Naive thymus-derived CD4-positive, alpha-beta T cell (primary cell): ENCODE measurements at regions not wholly inside any gene's neighbourhood (a gene's known extent, or its start where the extent isn't known, plus 50 kb on each side); places are given as distances from the start of the nearest gene placed in this dataset.

Experiments
- ATAC-seq: fragments of 150-1000 bp; cut with Tn5 transposase; 2 replicates; pipeline ENCODE4 v1.10.0; 2021; ENCODE audit warnings: mild to moderate bottlenecking, moderate library complexity
- CTCF ChIA-PET: fragments of 350-600 bp; sonication (Branson Sonifier 250); formaldehyde crosslinking; loops from one replicate; lab custom pipeline; 2021; ENCODE audit warnings: antibody characterized with exemption; lab: Charles Lee
- POLR2A ChIA-PET: fragments of 350-600 bp; sonication (Branson Sonifier 250); formaldehyde crosslinking; loops from one replicate; lab custom pipeline; 2021; ENCODE audit warnings: antibody characterized with exemption, inconsistent platforms; lab: Charles Lee
- DNase-seq, 9 donors: peaks; one replicate each; pipeline versions ENCODE4 v3.0.0 to v3.0.0-alpha.2; 2020 to 2022; ENCODE audit warnings: mixed read lengths in 1 of 9
- H3K27ac ChIP-seq: one replicate; pipeline ENCODE4 v1.7.0; 2013; ENCODE audit warnings: mild to moderate bottlenecking, low read depth, low read length, moderate library complexity
- H3K27me3 ChIP-seq, 2 donors: one replicate each; pipeline ENCODE4 v1.7.0; 2013; ENCODE audit warnings: low read length in 2 of 2, mild to moderate bottlenecking in 2 of 2, moderate library complexity in 2 of 2; ENCODE audit not compliant: control insufficient read depth in 2 of 2, insufficient read depth in 2 of 2
- H3K36me3 ChIP-seq, 3 experiments: 1 replicate in 2 of 3; 2 replicates in 1 of 3; pipeline ENCODE4 v1.7.0; 2013; ENCODE audit warnings: low read length in 3 of 3, mild to moderate bottlenecking in 3 of 3, moderate library complexity in 1 of 3; ENCODE audit not compliant: insufficient read depth in 3 of 3, control insufficient read depth in 2 of 3
- H3K4me1 ChIP-seq, 2 donors: one replicate each; pipeline ENCODE4 v1.7.0; 2013; ENCODE audit warnings: low read length in 2 of 2, mild to moderate bottlenecking in 2 of 2, moderate library complexity in 1 of 2; ENCODE audit not compliant: control insufficient read depth in 2 of 2, insufficient read depth in 2 of 2
- H3K4me3 ChIP-seq: 2 replicates; pipeline ENCODE4 v1.7.0; 2013; ENCODE audit warnings: mild to moderate bottlenecking, low read length
- H3K9me3 ChIP-seq, 3 experiments: 1 replicate in 2 of 3; 2 replicates in 1 of 3; pipeline ENCODE4 v1.7.0; 2013; ENCODE audit warnings: low read length in 3 of 3; ENCODE audit not compliant: control insufficient read depth in 2 of 3
- H3K27ac Mint-ChIP-seq, 9 donors: one replicate each; pipeline ENCODE4 v1.8.0; 2020 to 2022; ENCODE audit warnings: mixed read lengths in 9 of 9, mild to moderate bottlenecking in 8 of 9, moderate library complexity in 5 of 9, inconsistent platforms in 2 of 9
- H3K27me3 Mint-ChIP-seq, 5 donors: one replicate each; pipeline ENCODE4 v1.8.0; 2021 to 2022; ENCODE audit warnings: mixed read lengths in 5 of 5, mild to moderate bottlenecking in 1 of 5
- H3K36me3 Mint-ChIP-seq, 5 donors: one replicate each; pipeline ENCODE4 v1.8.0; 2020 to 2022; ENCODE audit warnings: mixed read lengths in 5 of 5, mild to moderate bottlenecking in 3 of 5, inconsistent platforms in 1 of 5
- H3K4me1 Mint-ChIP-seq, 7 donors: one replicate each; pipeline ENCODE4 v1.8.0; 2020 to 2022; ENCODE audit warnings: mixed read lengths in 7 of 7, mild to moderate bottlenecking in 3 of 7, inconsistent platforms in 1 of 7
- H3K4me3 Mint-ChIP-seq, 10 donors: one replicate each; pipeline ENCODE4 v1.8.0; 2020 to 2022; ENCODE audit warnings: mild to moderate bottlenecking in 10 of 10, mixed read lengths in 10 of 10, moderate library complexity in 6 of 10, inconsistent platforms in 2 of 10
- H3K9me3 Mint-ChIP-seq, 11 donors: one replicate each; pipeline ENCODE4 v1.8.0; 2020 to 2022; ENCODE audit warnings: mixed read lengths in 11 of 11, mild to moderate bottlenecking in 4 of 11, inconsistent platforms in 1 of 11, moderate library complexity in 1 of 11
- intact Hi-C, 2 donors: fragments of 100-400 bp; cut with micrococcal nuclease; formaldehyde crosslinking; loops; one replicate each; pipeline ENCODE4 v1.15.1; 2023

DNA sequence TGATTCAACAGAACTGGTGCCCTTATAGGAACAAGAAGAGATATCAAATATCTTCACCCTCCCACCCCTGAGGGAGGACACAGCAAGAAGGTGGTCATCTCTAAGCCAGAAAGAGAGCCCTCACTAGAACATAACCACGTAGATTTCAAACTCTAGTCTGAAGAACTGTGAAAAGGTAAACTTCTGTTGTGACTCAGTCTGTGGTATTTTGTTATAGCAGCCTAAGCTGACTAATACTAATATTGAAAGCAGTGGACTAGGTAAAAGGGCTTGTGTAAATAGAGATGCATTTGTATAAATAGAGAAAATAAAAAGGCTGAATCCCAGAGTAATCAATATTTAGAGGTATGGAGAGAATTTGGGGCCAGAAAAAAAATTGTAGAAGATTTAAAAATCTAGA, 157.6 kb upstream of the CCNH start:
- CTCF ChIA-PET: no interaction called here
- Mint-ChIP-seq H3K4me3 (no peak overlapping the region), H3K4me1 (no peaks in the 10 kb centered on the region), H3K36me3 (no peaks in the 10 kb centered on the region), H3K27me3 (peaks cover 0 to 17% (median 5%) of the 10 kb centered on the region in 5 donors), H3K27ac (no peak overlapping the region), H3K9me3 (peaks cover 0 to 5% (median 0%) of the 10 kb centered on the region in 11 donors)
- intact Hi-C loops: no loop called here
- Histone ChIP-seq H3K27ac (no peak overlapping the region), H3K27me3 (no peaks in the 10 kb centered on the region), H3K9me3 (no peaks in the 10 kb centered on the region), H3K4me3 (no peak overlapping the region), H3K36me3 (no peaks in the 10 kb centered on the region), H3K4me1 (no peaks in the 10 kb centered on the region)
- no peak for DNase-seq
- no peak for ATAC-seq
- POLR2A ChIA-PET: no interaction called here

DNA sequence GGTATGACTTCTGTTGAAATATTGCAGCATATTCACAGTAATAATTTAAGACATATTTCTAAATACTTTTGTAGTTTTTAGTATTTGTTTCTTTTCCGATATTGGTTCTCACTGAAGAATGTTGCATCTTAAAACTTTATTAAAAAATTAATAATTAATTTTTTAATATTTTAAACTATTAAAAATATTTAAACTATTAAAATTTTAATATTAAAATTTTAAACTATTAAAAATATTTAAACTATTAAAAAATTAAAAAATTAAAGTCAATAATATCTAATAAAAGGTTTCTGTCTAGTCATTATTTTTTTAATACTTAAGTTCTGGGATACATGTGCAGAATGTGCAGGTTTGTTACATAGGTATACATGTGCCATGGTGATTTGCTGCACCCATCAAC, 149.3 kb upstream of the CCNH start:
- no peaks in the 10 kb centered on the region for H3K4me1 ChIP-seq
- ATAC-seq: no peak
- H3K9me3 ChIP-seq: no peaks in the 10 kb centered on the region
- H3K4me3 ChIP-seq: no peak overlapping the region
- ChIA-PET POLR2A (no interaction called here), CTCF (no interaction called here)
- H3K27ac ChIP-seq: no peak overlapping the region
- DNase-seq: no peak
- H3K4me1 Mint-ChIP-seq: no peaks in the 10 kb centered on the region
- intact Hi-C loops: no loop called here
- peaks cover 0 to 10% (median 5%) of the 10 kb centered on the region in 11 donors for H3K9me3 Mint-ChIP-seq
- no peaks in the 10 kb centered on the region for H3K36me3 ChIP-seq
- no peaks in the 10 kb centered on the region for H3K36me3 Mint-ChIP-seq
- no peak overlapping the region for H3K4me3 Mint-ChIP-seq
- no peaks in the 10 kb centered on the region for H3K27me3 ChIP-seq
- no peak overlapping the region for H3K27ac Mint-ChIP-seq
- H3K27me3 Mint-ChIP-seq: peaks cover 0 to 14% (median 5%) of the 10 kb centered on the region in 5 donors

DNA sequence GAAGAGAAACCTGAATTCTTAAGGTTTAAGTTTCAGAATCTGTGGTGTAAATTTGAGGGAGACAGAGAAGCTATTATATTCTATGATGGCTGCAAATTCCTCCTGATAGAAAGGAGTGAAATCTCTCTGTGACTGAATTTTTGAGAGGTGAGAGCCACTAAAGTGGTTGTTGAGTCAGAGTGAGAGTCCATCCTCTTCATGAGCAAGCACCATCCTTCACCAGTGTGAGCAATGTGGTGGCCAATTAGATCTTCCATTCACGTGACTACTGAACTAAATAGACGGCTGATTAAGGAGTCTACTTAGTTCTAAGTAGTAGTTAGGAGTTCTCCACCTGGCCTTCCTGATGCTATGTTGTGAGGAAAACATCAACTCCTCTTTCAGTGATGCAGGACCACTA, 147.8 kb upstream of the CCNH start:
- no peak overlapping the region for H3K4me3 Mint-ChIP-seq
- ATAC-seq (no peak), DNase-seq (no peak)
- H3K36me3 Mint-ChIP-seq: no peaks in the 10 kb centered on the region
- Histone ChIP-seq H3K4me1 (no peaks in the 10 kb centered on the region), H3K9me3 (no peaks in the 10 kb centered on the region), H3K27ac (no peak overlapping the region), H3K27me3 (no peaks in the 10 kb centered on the region), H3K36me3 (no peaks in the 10 kb centered on the region), H3K4me3 (no peak overlapping the region)
- peaks cover 0 to 4% (median 3%) of the 10 kb centered on the region in 5 donors for H3K27me3 Mint-ChIP-seq
- peaks cover 0 to 8% (median 5%) of the 10 kb centered on the region in 11 donors for H3K9me3 Mint-ChIP-seq
- H3K27ac Mint-ChIP-seq: no peak overlapping the region
- intact Hi-C loops: no loop called here
- ChIA-PET POLR2A (no interaction called here), CTCF (no interaction called here)
- H3K4me1 Mint-ChIP-seq: no peaks in the 10 kb centered on the region

DNA sequence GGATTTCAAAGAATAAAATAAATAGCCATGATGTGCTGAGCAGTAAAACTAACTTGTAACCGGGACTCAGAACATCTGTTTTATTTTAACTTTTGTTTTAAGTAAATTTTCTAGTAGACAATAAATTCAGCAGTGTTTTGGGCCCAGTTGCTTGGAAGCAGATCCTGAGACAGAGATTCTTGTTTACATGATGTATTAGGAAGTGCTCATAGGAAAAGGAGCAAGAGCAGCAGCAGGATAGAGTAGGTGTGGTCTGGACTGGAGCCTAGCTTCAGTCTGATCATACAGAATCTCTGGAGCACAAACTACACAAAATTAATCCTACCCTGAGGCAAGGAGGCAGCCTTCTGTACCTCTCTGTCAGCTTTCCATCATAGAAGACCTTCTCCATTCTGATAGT, 139.2 kb upstream of the CCNH start:
- H3K4me1 ChIP-seq: no peaks in the 10 kb centered on the region
- peaks cover 0 to 3% of the 10 kb centered on the region in 2 donors for H3K27me3 ChIP-seq
- no peak overlapping the region for H3K4me3 ChIP-seq
- ATAC-seq (no peak), DNase-seq (no peak)
- ChIA-PET POLR2A (no interaction called here), CTCF (no interaction called here)
- Mint-ChIP-seq H3K27me3 (peaks cover 0 to 12% (median 6%) of the 10 kb centered on the region in 5 donors), H3K4me1 (no peaks in the 10 kb centered on the region), H3K9me3 (peaks cover 0 to 20% (median 6%) of the 10 kb centered on the region in 11 donors), H3K36me3 (peaks cover 0 to 7% (median 0%) of the 10 kb centered on the region in 5 donors), H3K27ac (no peak overlapping the region), H3K4me3 (no peak overlapping the region)
- no peak overlapping the region for H3K27ac ChIP-seq
- H3K36me3 ChIP-seq: no peaks in the 10 kb centered on the region
- intact Hi-C loops: no loop called here
- H3K9me3 ChIP-seq: no peaks in the 10 kb centered on the region

DNA sequence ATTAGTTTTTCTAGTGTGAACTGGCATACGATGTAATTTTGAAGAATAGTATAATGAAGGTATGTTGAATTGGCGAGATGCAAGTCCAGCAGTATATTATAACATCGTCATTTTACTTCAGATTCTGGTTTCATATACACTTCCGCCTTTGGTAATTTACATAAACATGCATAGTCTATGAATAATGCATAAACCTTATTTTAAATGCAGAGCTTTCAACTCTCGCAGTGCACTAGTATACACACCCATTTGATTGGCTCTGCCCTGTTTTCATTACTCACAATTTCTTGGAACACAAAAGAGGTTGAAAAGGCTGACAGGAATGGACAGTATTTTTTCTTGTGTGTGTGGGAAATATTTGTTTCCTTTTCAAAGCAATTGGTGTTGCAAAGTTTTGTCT, 128.9 kb upstream of the CCNH start:
- H3K4me1 Mint-ChIP-seq: no peaks in the 10 kb centered on the region
- DNase-seq: no peak
- Histone ChIP-seq H3K27me3 (no peaks in the 10 kb centered on the region), H3K27ac (no peak overlapping the region), H3K9me3 (no peaks in the 10 kb centered on the region), H3K36me3 (no peaks in the 10 kb centered on the region), H3K4me3 (no peak overlapping the region), H3K4me1 (no peaks in the 10 kb centered on the region)
- H3K27me3 Mint-ChIP-seq: peaks cover 0 to 24% (median 8%) of the 10 kb centered on the region in 5 donors
- ChIA-PET CTCF (no interaction called here), POLR2A (no interaction called here)
- intact Hi-C loops: no loop called here
- H3K27ac Mint-ChIP-seq: no peak overlapping the region
- H3K9me3 Mint-ChIP-seq: peaks cover 0 to 3% (median 0%) of the 10 kb centered on the region in 11 donors
- ATAC-seq: no peak
- H3K36me3 Mint-ChIP-seq: no peaks in the 10 kb centered on the region
- no peak overlapping the region for H3K4me3 Mint-ChIP-seq

DNA sequence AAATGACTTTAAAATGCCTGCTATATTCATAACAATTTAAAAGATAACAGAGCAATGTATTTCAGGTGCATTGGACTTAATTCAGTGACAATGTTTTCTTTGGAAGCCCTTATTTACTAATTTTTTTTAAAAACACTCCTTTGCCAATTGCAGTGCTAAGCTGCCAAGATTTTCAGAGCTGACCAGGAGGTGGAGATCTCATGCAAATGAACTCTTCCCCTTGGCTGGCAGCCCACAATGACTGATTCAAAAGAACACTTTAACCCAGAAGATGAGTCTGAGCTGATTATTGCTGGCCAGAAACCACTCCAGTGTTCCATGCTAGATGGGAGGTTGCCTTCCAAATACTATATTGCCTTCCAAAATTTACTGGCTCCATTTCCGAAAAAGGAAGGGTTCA, 128.3 kb upstream of the CCNH start:
- H3K27ac Mint-ChIP-seq: no peak overlapping the region
- H3K36me3 Mint-ChIP-seq: no peaks in the 10 kb centered on the region
- H3K9me3 Mint-ChIP-seq: peaks cover 0 to 3% (median 0%) of the 10 kb centered on the region in 11 donors
- POLR2A ChIA-PET: no interaction called here
- CTCF ChIA-PET: no interaction called here
- no peak overlapping the region for H3K4me3 Mint-ChIP-seq
- H3K27me3 Mint-ChIP-seq: peaks cover 0 to 30% (median 8%) of the 10 kb centered on the region in 5 donors
- DNase-seq (no peak), ATAC-seq (no peak)
- intact Hi-C loops: no loop called here
- no peaks in the 10 kb centered on the region for H3K9me3 ChIP-seq
- no peaks in the 10 kb centered on the region for H3K27me3 ChIP-seq
- no peaks in the 10 kb centered on the region for H3K4me1 Mint-ChIP-seq
- no peak overlapping the region for H3K4me3 ChIP-seq
- H3K4me1 ChIP-seq: no peaks in the 10 kb centered on the region
- H3K36me3 ChIP-seq: no peaks in the 10 kb centered on the region
- no peak overlapping the region for H3K27ac ChIP-seq

DNA sequence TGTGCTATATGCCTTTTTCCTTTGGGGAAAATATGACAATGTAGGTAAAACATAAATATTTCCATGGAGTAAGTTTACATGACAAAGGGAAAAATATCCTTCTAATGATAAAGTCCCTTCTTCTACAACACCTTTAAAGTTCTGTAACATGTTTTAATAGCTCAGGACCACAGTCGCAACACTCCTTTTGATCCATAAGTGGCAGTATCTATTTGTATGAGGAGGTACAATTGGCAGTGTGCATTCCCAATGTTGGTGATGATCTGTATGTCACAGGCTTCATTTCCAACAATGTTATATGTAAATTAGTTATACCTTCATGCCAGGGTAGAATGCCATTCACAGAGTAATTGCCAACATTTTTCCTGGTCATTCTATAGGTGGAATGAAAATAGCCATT, 127.1 kb upstream of the CCNH start:
- ATAC-seq (no peak), DNase-seq (no peak)
- H3K4me1 ChIP-seq: no peaks in the 10 kb centered on the region
- Mint-ChIP-seq H3K36me3 (no peaks in the 10 kb centered on the region), H3K4me3 (no peak overlapping the region), H3K27ac (no peak overlapping the region), H3K9me3 (peaks cover 0 to 2% (median 0%) of the 10 kb centered on the region in 11 donors), H3K4me1 (no peaks in the 10 kb centered on the region), H3K27me3 (peaks cover 0 to 23% (median 12%) of the 10 kb centered on the region in 5 donors)
- POLR2A ChIA-PET: no interaction called here
- CTCF ChIA-PET: no interaction called here
- H3K27me3 ChIP-seq: no peaks in the 10 kb centered on the region
- no peak overlapping the region for H3K4me3 ChIP-seq
- no peak overlapping the region for H3K27ac ChIP-seq
- no peaks in the 10 kb centered on the region for H3K9me3 ChIP-seq
- intact Hi-C loops: no loop called here
- no peaks in the 10 kb centered on the region for H3K36me3 ChIP-seq
